ENCODE measurements at regions not wholly inside any gene's neighbourhood (a gene's known extent, or its start where the extent isn't known, plus 50 kb on each side); places are given as distances from the start of the nearest gene placed in this dataset.

- TF ChIP-seq CTCF (IDR thresholded peaks at IDR 0.05): no peak
- no peak for TF ChIP-seq POLR2A (IDR thresholded peaks at IDR 0.05)
These were observed 157.1 kb upstream of the DPH6 start for GRCh38 chr15:35702946-35703495.

All from esophagus squamous epithelium (tissue), 4 donors.